Neuronal stem cell (in vitro differentiated cells): ENCODE measurements at regions not wholly inside any gene's neighbourhood (a gene's known extent, or its start where the extent isn't known, plus 50 kb on each side); places are given as distances from the start of the nearest gene placed in this dataset.

Source experiments
- DNase-seq: peaks from one replicate; pipeline ENCODE4 v3.0.0-alpha.2; 2013; ENCODE audit warnings: low spot score
- H2AFZ ChIP-seq: one replicate; pipeline ENCODE4 v1.6.1; 2013; ENCODE audit warnings: mild to moderate bottlenecking, low read length, inconsistent platforms
- H2AK5ac ChIP-seq: 2 replicates; pipeline ENCODE4 v1.6.1; 2013; ENCODE audit warnings: low read depth, mild to moderate bottlenecking, inconsistent platforms, low read length, moderate library complexity, mixed read lengths
- H2BK120ac ChIP-seq: 2 replicates; pipeline ENCODE4 v1.6.1; 2013; ENCODE audit warnings: low read depth, mild to moderate bottlenecking, inconsistent platforms, low read length, moderate library complexity, mixed read lengths
- H2BK12ac ChIP-seq: one replicate; pipeline ENCODE4 v1.6.1; 2013; ENCODE audit warnings: low read length, inconsistent platforms
- H2BK15ac ChIP-seq: 2 replicates; pipeline ENCODE4 v1.6.1; 2013; ENCODE audit warnings: mild to moderate bottlenecking, low read length, inconsistent platforms, mixed read lengths
- H2BK5ac ChIP-seq: one replicate; pipeline ENCODE4 v1.6.1; 2013; ENCODE audit warnings: inconsistent platforms, mild to moderate bottlenecking, low read length, moderate library complexity
- H3K14ac ChIP-seq: one replicate; pipeline ENCODE4 v1.6.1; 2013; ENCODE audit warnings: low read length, inconsistent platforms
- H3K18ac ChIP-seq: 2 replicates; pipeline ENCODE4 v1.6.1; 2013; ENCODE audit warnings: low read length, inconsistent platforms
- H3K23ac ChIP-seq: 2 replicates; pipeline ENCODE4 v1.6.1; 2013; ENCODE audit warnings: low read depth, mild to moderate bottlenecking, mixed read lengths, low read length, inconsistent platforms; ENCODE audit not compliant: poor library complexity
- H3K27ac ChIP-seq: replicated peaks from 3 replicates; pipeline ENCODE4 v1.5.1; 2013; ENCODE audit warnings: low read length, inconsistent platforms
- H3K27me3 ChIP-seq, 3 experiments: 2 replicates each; pipeline ENCODE4 v1.6.1; 2013; ENCODE audit warnings: low read length in 3 of 3, mild to moderate bottlenecking in 2 of 3, inconsistent platforms in 1 of 3, low read depth in 1 of 3, mixed read lengths in 1 of 3, moderate library complexity in 1 of 3; ENCODE audit not compliant: control insufficient read depth in 3 of 3, insufficient read depth in 3 of 3
- H3K36me3 ChIP-seq, 2 donors: replicated peaks in 1 of 2; 2 replicates each; pipeline ENCODE4 v1.6.1; 2013; ENCODE audit warnings: low read length in 2 of 2; ENCODE audit not compliant: control insufficient read depth in 2 of 2, insufficient read depth in 2 of 2
- H3K4ac ChIP-seq: 2 replicates; pipeline ENCODE4 v1.6.1; 2013; ENCODE audit warnings: inconsistent platforms, mild to moderate bottlenecking, low read length, moderate library complexity
- H3K4me1 ChIP-seq, 2 donors: 1 replicate in 1 of 2; 2 replicates in 1 of 2; pipeline ENCODE4 v1.6.1; 2013; ENCODE audit warnings: low read length in 2 of 2, low read depth in 1 of 2; ENCODE audit not compliant: control insufficient read depth in 2 of 2, insufficient read depth in 1 of 2
- H3K4me2 ChIP-seq: one replicate; pipeline ENCODE4 v1.6.1; 2013; ENCODE audit warnings: mild to moderate bottlenecking, low read length, inconsistent platforms; ENCODE audit not compliant: insufficient read depth, poor library complexity, severe bottlenecking
- H3K4me3 ChIP-seq, 2 donors: 2 replicates each; pipeline ENCODE4 v1.5.1; 2013; ENCODE audit warnings: low read length in 2 of 2, mild to moderate bottlenecking in 2 of 2, inconsistent platforms in 1 of 2, moderate library complexity in 1 of 2
- H3K79me1 ChIP-seq: one replicate; pipeline ENCODE4 v1.6.1; 2013; ENCODE audit warnings: low read depth, mild to moderate bottlenecking, inconsistent platforms, low read length, moderate library complexity
- H3K9ac ChIP-seq: one replicate; pipeline ENCODE4 v1.6.1; 2013; ENCODE audit warnings: mild to moderate bottlenecking, low read depth, low read length, inconsistent platforms; ENCODE audit not compliant: poor library complexity
- H3K9me3 ChIP-seq, 2 donors: replicated peaks in 1 of 2; 2 replicates each; pipeline versions ENCODE3 to v1.6.1; 2013; ENCODE audit warnings: low read length in 2 of 2, mild to moderate bottlenecking in 2 of 2, inconsistent platforms in 1 of 2, low read depth in 1 of 2, mixed read lengths in 1 of 2, moderate library complexity in 1 of 2; ENCODE audit not compliant: control insufficient read depth in 2 of 2, insufficient read depth in 1 of 2
- H4K8ac ChIP-seq: one replicate; pipeline ENCODE4 v1.6.1; 2013; ENCODE audit warnings: low read depth, mild to moderate bottlenecking, inconsistent platforms, low read length, moderate library complexity
- H4K91ac ChIP-seq: one replicate; pipeline ENCODE4 v1.6.1; 2013; ENCODE audit warnings: low read length, low read depth, mild to moderate bottlenecking, inconsistent platforms; ENCODE audit not compliant: poor library complexity
- WGBS, 2 donors: extraction: QIAGEN DNeasy Blood & Tissue Kit; methylation state at CpG; one replicate each; pipeline ENCODE4 v1.1.7; 2013; ENCODE audit warnings: missing lambda C conversion rate in 2 of 2, mixed read lengths in 1 of 2; ENCODE audit not compliant: insufficient read length in 2 of 2, insufficient replicate concordance in 1 of 2; ENCODE audit errors: extremely low coverage in 2 of 2; 5-methylcytosine and 5-hydroxymethylcytosine counted together

- Histone ChIP-seq H3K14ac (no peak overlapping the region), H2AFZ (no peak overlapping the region), H3K4me2 (no peak overlapping the region), H3K4ac (no peak overlapping the region), H2BK5ac (no peak overlapping the region), H3K27ac (no peak overlapping the region), H2BK15ac (no peak overlapping the region), H2BK12ac (no peak overlapping the region), H3K79me1 (no peaks in the 10 kb centered on the region), H3K4me1 (no peaks in the 10 kb centered on the region), H4K8ac (no peak overlapping the region), H2BK120ac (no peak overlapping the region), H3K4me3 (no peak overlapping the region), H3K23ac (no peak overlapping the region), H3K9ac (no peak overlapping the region), H2AK5ac (no peak overlapping the region), H3K9me3 (peaks cover 2 to 4% of the 10 kb centered on the region in 2 donors), H3K18ac (no peak overlapping the region), H3K27me3 (no peaks in the 10 kb centered on the region), H3K36me3 (no peaks in the 10 kb centered on the region), H4K91ac (no peak overlapping the region)
- WGBS, 2 donors = no CpG with 5 or more reads among the region's 13 CpGs
- DNase-seq = no peak
Measured at GRCh38 chr2:226623587-226624368, 175.8 kb downstream of the IRS1 start.

GRCh38 chr2:226622484-226622883, 177.1 kb downstream of the IRS1 start:
- Histone ChIP-seq H2AFZ (no peak overlapping the region), H2AK5ac (no peak overlapping the region), H3K18ac (no peak overlapping the region), H2BK15ac (no peak overlapping the region), H4K91ac (no peak overlapping the region), H3K4ac (no peak overlapping the region), H3K9ac (no peak overlapping the region), H3K14ac (no peak overlapping the region), H3K36me3 (no peaks in the 10 kb centered on the region), H3K27ac (no peak overlapping the region), H3K27me3 (no peaks in the 10 kb centered on the region), H3K4me1 (no peaks in the 10 kb centered on the region), H3K23ac (no peak overlapping the region), H4K8ac (no peak overlapping the region), H2BK120ac (no peak overlapping the region), H3K4me3 (no peak overlapping the region), H3K4me2 (no peak overlapping the region), H2BK5ac (no peak overlapping the region), H3K79me1 (no peaks in the 10 kb centered on the region), H2BK12ac (no peak overlapping the region), H3K9me3 (peaks cover 2 to 4% of the 10 kb centered on the region in 2 donors)
- WGBS, 2 donors = no CpG with 5 or more reads among the region's 2 CpGs
- no peak for DNase-seq

GRCh38 chr2:226620176-226620575, 179.4 kb downstream of the IRS1 start:
- H3K9me3 ChIP-seq = peaks cover 0 to 7% of the 10 kb centered on the region in 2 donors
- H3K79me1 ChIP-seq = no peaks in the 10 kb centered on the region
- H2BK120ac ChIP-seq = no peak overlapping the region
- H2AK5ac ChIP-seq = no peak overlapping the region
- no peak overlapping the region for H4K91ac ChIP-seq
- no peaks in the 10 kb centered on the region for H3K27me3 ChIP-seq
- no peak overlapping the region for H3K9ac ChIP-seq
- no peak overlapping the region for H3K18ac ChIP-seq
- no peak overlapping the region for H2BK5ac ChIP-seq
- no peaks in the 10 kb centered on the region for H3K4me1 ChIP-seq
- WGBS, 2 donors = no CpG with 5 or more reads among the region's 3 CpGs
- H3K27ac ChIP-seq = no peak overlapping the region
- H2BK15ac ChIP-seq = no peak overlapping the region
- no peak for DNase-seq
- H3K36me3 ChIP-seq = no peaks in the 10 kb centered on the region
- no peak overlapping the region for H3K4me3 ChIP-seq
- H2BK12ac ChIP-seq = no peak overlapping the region
- H3K4me2 ChIP-seq = no peak overlapping the region
- H2AFZ ChIP-seq = no peak overlapping the region
- H3K23ac ChIP-seq = no peak overlapping the region
- H3K14ac ChIP-seq = no peak overlapping the region
- no peak overlapping the region for H4K8ac ChIP-seq
- no peak overlapping the region for H3K4ac ChIP-seq

GRCh38 chr2:226619707-226620106, 179.9 kb downstream of the IRS1 start:
- Histone ChIP-seq H2BK5ac (no peak overlapping the region), H3K14ac (no peak overlapping the region), H3K23ac (no peak overlapping the region), H2BK120ac (no peak overlapping the region), H3K4me1 (no peaks in the 10 kb centered on the region), H3K4me2 (no peak overlapping the region), H3K18ac (no peak overlapping the region), H2AFZ (no peak overlapping the region), H2BK15ac (no peak overlapping the region), H3K36me3 (no peaks in the 10 kb centered on the region), H4K91ac (no peak overlapping the region), H2BK12ac (no peak overlapping the region), H3K9me3 (peaks cover 0 to 3% of the 10 kb centered on the region in 2 donors), H3K79me1 (no peaks in the 10 kb centered on the region), H2AK5ac (no peak overlapping the region), H3K4me3 (no peak overlapping the region), H3K27ac (no peak overlapping the region), H3K27me3 (no peaks in the 10 kb centered on the region), H3K9ac (no peak overlapping the region), H4K8ac (no peak overlapping the region), H3K4ac (no peak overlapping the region)
- no CpG with 5 or more reads among the region's 3 CpGs for WGBS, 2 donors
- DNase-seq = no peak
